GM06990 (cell line): ENCODE measurements at regions not wholly inside any gene's neighbourhood (a gene's known extent, or its start where the extent isn't known, plus 50 kb on each side); places are given as distances from the start of the nearest gene placed in this dataset.

ENCODE experiments used
- DNase-seq: peaks from one replicate; pipeline ENCODE4 v3.0.0-alpha.2; 2011; ENCODE audit not compliant: insufficient read length; ENCODE audit errors: extremely low read depth
- H3K27me3 ChIP-seq: replicated peaks from 2 replicates; pipeline ENCODE4 v1.6.0; 2011; ENCODE audit warnings: low read length; ENCODE audit not compliant: control insufficient read depth, insufficient read depth
- H3K36me3 ChIP-seq: 2 replicates; pipeline ENCODE4 v1.5.1; 2011; ENCODE audit warnings: low read length; ENCODE audit not compliant: control insufficient read depth, insufficient read depth
- H3K4me3 ChIP-seq: replicated peaks from 2 replicates; pipeline ENCODE4 v1.5.1; 2011; ENCODE audit warnings: low read depth, mild to moderate bottlenecking, control low read depth, low read length
- TF ChIP-seq, protein P1 (sequence below): IDR thresholded peaks from 2 replicates; pipeline ENCODE4 v1.5.1; 2011; ENCODE audit warnings: low read length, control low read depth, mild to moderate bottlenecking, inconsistent platforms; ENCODE audit not compliant: insufficient read depth, poor library complexity, severe bottlenecking

DNA sequence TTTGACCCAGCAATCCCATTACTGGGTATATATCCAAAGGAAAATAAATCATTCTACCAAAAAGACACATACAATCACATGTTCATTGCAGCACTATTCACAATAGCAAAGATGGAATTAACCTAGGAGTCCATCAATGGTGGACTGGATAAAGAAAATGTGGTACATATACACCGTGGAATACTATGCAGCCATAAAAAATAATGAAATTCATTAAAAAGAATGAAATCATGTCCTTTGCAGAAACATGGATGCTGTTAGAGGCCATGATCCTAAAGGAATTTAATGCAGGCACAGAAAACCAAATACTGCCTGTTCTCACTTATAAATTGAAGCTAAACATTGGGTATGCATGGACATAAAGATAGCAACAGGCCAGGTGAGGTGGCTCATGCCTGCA, 61.9 kb upstream of the BMP6 start:
- H3K27me3 ChIP-seq = peaks cover 1% of the 10 kb centered on the region
- no peak for DNase-seq
- H3K36me3 ChIP-seq = no peaks in the 10 kb centered on the region
- TF ChIP-seq, protein P1, sequence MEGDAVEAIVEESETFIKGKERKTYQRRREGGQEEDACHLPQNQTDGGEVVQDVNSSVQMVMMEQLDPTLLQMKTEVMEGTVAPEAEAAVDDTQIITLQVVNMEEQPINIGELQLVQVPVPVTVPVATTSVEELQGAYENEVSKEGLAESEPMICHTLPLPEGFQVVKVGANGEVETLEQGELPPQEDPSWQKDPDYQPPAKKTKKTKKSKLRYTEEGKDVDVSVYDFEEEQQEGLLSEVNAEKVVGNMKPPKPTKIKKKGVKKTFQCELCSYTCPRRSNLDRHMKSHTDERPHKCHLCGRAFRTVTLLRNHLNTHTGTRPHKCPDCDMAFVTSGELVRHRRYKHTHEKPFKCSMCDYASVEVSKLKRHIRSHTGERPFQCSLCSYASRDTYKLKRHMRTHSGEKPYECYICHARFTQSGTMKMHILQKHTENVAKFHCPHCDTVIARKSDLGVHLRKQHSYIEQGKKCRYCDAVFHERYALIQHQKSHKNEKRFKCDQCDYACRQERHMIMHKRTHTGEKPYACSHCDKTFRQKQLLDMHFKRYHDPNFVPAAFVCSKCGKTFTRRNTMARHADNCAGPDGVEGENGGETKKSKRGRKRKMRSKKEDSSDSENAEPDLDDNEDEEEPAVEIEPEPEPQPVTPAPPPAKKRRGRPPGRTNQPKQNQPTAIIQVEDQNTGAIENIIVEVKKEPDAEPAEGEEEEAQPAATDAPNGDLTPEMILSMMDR = no peak
- H3K4me3 ChIP-seq = no peak overlapping the region

DNA sequence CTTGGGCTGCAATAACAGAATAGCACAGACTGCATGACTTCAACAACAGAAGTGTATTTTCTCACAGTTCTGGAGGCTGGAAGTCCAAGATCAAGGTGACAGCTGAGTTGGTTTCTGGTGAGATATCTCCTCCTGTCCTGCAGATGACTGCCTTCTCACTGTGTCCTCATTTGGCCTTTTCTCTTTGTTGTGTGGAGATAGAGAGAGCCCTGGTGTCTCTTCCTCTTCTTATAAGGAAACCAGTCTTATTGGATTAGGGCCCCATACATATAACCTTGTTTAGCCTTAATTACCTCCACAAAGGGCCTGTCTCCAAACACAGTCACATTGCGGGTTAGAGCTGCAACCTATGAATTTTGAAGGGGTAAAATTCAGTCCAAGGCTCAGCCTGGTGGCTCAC, 57.0 kb upstream of the BMP6 start:
- Histone ChIP-seq H3K27me3 (no peaks in the 10 kb centered on the region; the same call in 1 of the 2 replicates), H3K36me3 (no peaks in the 10 kb centered on the region), H3K4me3 (no peak overlapping the region)
- DNase-seq = no peak
- TF ChIP-seq, protein P1 = no peak

DNA sequence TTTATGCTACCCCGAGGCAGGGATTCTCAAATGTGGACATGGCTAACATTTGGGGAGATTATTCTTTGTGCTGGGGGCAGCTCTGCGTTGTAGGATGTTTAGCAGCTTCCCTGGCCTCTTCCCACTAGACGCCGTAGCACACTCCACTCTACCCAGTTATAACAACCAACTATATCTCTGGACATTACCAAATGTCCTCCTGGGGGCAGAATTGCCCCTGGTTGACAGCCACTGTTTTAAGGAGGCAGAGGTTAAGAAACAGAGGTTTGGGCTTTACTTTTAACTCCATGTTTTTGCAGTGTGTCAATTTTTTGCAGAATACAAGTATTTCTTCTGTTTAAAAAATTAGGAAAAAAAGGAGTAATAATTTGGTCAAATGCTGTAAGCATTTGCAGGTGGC, 56.2 kb upstream of the BMP6 start:
- TF ChIP-seq, protein P1 = no peak

DNA sequence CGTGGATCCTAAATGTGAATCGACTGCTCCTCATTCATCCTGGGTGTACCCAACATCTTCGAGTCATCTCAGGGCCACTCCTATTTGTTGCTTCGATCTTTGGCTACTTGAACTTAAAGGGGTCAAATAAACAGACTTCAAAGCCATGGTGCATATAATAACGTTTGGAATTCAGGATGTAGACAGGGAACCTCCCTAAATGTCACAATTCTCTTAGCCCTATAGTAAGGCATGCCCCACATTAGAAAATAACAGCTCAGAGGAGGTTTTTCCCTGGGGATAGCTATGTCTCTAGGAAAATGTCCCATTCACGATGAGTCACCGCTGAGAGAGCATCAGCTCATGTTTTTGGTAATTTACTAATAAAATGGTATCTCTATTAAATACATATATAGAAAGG, 54.8 kb upstream of the BMP6 start:
- peaks cover 1% of the 10 kb centered on the region; the same call in 1 of the 2 replicates for H3K27me3 ChIP-seq
- TF ChIP-seq, protein P1 = no peak
- no peak for DNase-seq
- H3K4me3 ChIP-seq = no peak overlapping the region
- no peaks in the 10 kb centered on the region for H3K36me3 ChIP-seq

More for the DNA sequence above, 56.2 kb upstream of the BMP6 start:
- Histone ChIP-seq H3K27me3 (no peaks in the 10 kb centered on the region; the same call in 1 of the 2 replicates), H3K4me3 (no peak overlapping the region), H3K36me3 (no peaks in the 10 kb centered on the region)
- no peak for DNase-seq

DNA sequence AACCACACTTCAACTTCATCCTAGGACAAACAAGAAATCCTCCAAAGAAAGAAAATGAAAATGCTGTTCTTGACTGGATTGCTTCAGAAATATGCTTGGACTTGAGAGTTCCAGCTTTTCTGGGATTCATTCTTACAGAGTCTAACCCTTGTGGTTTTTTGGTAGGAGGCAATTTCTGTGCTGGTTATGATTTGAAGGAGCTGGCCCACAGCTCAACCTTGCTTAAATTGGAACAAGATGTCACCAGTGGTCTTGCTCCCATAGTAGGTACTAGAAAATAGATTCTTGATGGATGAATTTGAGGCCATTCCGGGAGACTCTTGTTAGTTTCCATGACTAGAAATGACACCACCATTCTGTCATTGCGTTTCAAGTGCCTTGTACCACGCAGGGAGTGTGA, 54.3 kb upstream of the BMP6 start:
- TF ChIP-seq, protein P1 = no peak
- H3K27me3 ChIP-seq = peaks cover 1% of the 10 kb centered on the region; the same call in 1 of the 2 replicates
- no peak overlapping the region for H3K4me3 ChIP-seq
- no peaks in the 10 kb centered on the region for H3K36me3 ChIP-seq
- no peak for DNase-seq
